ENCODE measurements at regions not wholly inside any gene's neighbourhood (a gene's known extent, or its start where the extent isn't known, plus 50 kb on each side); places are given as distances from the start of the nearest gene placed in this dataset.

- no peak overlapping the region for H2AFZ ChIP-seq
- no peak overlapping the region for H3K9ac ChIP-seq
- H3K79me2 ChIP-seq: no peaks in the 10 kb centered on the region
- H3K4me1 ChIP-seq: no peaks in the 10 kb centered on the region
- no peaks in the 10 kb centered on the region for H3K36me3 ChIP-seq (ENCODE audit: control insufficient read depth, insufficient read depth, low read length)
- H3K27ac ChIP-seq: no peak overlapping the region
- TF ChIP-seq CTCF (IDR thresholded peaks at IDR 0.05): no peak
- H3K4me2 ChIP-seq (ENCODE audit: low read length): no peak overlapping the region
- no peaks in the 10 kb centered on the region for H3K9me3 ChIP-seq (ENCODE audit: control insufficient read depth, low read length)
- H3K27me3 ChIP-seq (ENCODE audit: control insufficient read depth, insufficient read depth, low read length): no peaks in the 10 kb centered on the region
- no peak overlapping the region for H3K4me3 ChIP-seq (ENCODE audit: low read depth, low read length)
These were observed 1327.7 kb upstream of the SEL1L start for GRCh38 chr14:82861313-82861712.

GRCh38 chr14:82872494-82872893 lies 1338.8 kb upstream of the SEL1L start:
- Histone ChIP-seq H3K9me3 (ENCODE audit: control insufficient read depth, low read length) (no peaks in the 10 kb centered on the region), H3K79me2 (no peaks in the 10 kb centered on the region), H3K9ac (no peak overlapping the region), H3K27me3 (ENCODE audit: control insufficient read depth, insufficient read depth, low read length) (no peaks in the 10 kb centered on the region), H3K27ac (no peak overlapping the region), H2AFZ (no peak overlapping the region), H3K36me3 (ENCODE audit: control insufficient read depth, insufficient read depth, low read length) (no peaks in the 10 kb centered on the region), H3K4me3 (ENCODE audit: low read depth, low read length) (no peak overlapping the region), H3K4me2 (ENCODE audit: low read length) (no peak overlapping the region), H3K4me1 (no peaks in the 10 kb centered on the region)
- no peak for TF ChIP-seq CTCF (IDR thresholded peaks at IDR 0.05)

DNA sequence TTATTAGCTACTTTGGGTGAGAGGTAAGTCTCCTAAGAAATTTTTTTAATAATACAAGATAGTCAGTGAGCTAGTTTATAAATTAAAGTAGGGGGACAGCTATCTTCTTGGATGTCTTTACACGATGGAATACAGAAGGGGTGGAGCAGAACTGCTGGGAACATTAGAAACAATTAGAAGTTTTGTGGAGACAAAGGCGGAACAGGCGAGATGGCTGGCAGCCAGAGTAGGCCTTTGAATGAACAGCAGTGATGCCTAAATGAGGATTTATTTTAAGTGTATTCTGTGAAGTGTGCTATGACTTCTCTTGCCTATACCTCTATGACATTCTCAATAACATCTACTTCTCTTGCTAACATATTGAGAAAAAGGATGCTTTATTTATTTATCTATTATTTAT lies 1345.3 kb upstream of the SEL1L start:
- Histone ChIP-seq H2AFZ (no peak overlapping the region), H3K9ac (no peak overlapping the region), H3K4me1 (no peaks in the 10 kb centered on the region), H3K27me3 (ENCODE audit: control insufficient read depth, insufficient read depth, low read length) (no peaks in the 10 kb centered on the region), H3K4me2 (ENCODE audit: low read length) (no peak overlapping the region), H3K36me3 (ENCODE audit: control insufficient read depth, insufficient read depth, low read length) (no peaks in the 10 kb centered on the region), H3K4me3 (ENCODE audit: low read depth, low read length) (no peak overlapping the region), H3K9me3 (ENCODE audit: control insufficient read depth, low read length) (no peaks in the 10 kb centered on the region), H3K27ac (no peak overlapping the region), H3K79me2 (no peaks in the 10 kb centered on the region)
- TF ChIP-seq CTCF (IDR thresholded peaks at IDR 0.05): no peak

DNA sequence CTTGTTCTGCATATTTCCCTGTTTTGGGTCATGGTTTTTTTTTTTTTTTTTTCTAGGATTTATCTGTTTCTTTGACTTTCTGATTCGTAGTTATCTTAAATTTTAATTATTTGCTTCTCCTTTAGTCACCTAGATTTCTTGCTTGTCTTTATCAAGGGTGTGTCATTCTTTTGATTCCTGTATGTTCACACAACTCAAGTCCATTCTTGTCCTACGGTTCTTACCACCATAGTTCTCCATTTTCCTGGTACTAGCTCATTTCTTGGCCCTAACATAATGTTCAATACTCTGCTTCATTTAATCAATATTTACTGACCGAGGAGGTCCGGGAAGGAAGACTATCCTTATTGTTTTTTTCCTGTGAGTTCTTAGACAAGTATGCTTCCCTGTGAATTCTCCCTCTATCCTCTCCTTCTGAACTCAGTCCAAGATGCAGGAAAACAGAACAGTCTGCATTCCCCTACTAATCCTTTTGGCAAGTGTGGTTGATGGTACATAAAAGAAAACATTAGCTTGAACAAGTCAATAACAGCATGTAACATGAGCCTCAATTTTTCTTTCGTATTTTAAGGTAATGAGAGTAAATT lies 1346.4 kb upstream of the SEL1L start:
- no peaks in the 10 kb centered on the region for H3K4me1 ChIP-seq

More for the DNA sequence above, 1346.4 kb upstream of the SEL1L start:
- H2AFZ ChIP-seq: no peak overlapping the region
- no peak overlapping the region for H3K4me3 ChIP-seq (ENCODE audit: low read depth, low read length)
- H3K79me2 ChIP-seq: no peaks in the 10 kb centered on the region
- H3K27me3 ChIP-seq (ENCODE audit: control insufficient read depth, insufficient read depth, low read length): no peaks in the 10 kb centered on the region
- no peak overlapping the region for H3K4me2 ChIP-seq (ENCODE audit: low read length)
- H3K9me3 ChIP-seq (ENCODE audit: control insufficient read depth, low read length): no peaks in the 10 kb centered on the region
- TF ChIP-seq CTCF (IDR thresholded peaks at IDR 0.05): no peak
- H3K36me3 ChIP-seq (ENCODE audit: control insufficient read depth, insufficient read depth, low read length): no peaks in the 10 kb centered on the region
- no peak overlapping the region for H3K9ac ChIP-seq
- no peak overlapping the region for H3K27ac ChIP-seq
